ENCODE measurements at regions not wholly inside any gene's neighbourhood (a gene's known extent, or its start where the extent isn't known, plus 50 kb on each side); places are given as distances from the start of the nearest gene placed in this dataset.

GRCh38 chr14:65937960-65938316 is 525.4 kb downstream of the FUT8 start:
- TF ChIP-seq CTCF (IDR thresholded peaks at IDR 0.05; ENCODE audit: control insufficient read depth, insufficient read depth, low read depth, low read length, missing control alignments): no peak
- DNase-seq (ENCODE audit: low read depth): no peak
- no peak overlapping the region for H3K4me3 ChIP-seq (ENCODE audit: control insufficient read depth, low read depth, low read length)

- no peak overlapping the region for H3K4me3 ChIP-seq (ENCODE audit: control insufficient read depth, low read depth, low read length)
- TF ChIP-seq CTCF (IDR thresholded peaks at IDR 0.05; ENCODE audit: control insufficient read depth, insufficient read depth, low read depth, low read length, missing control alignments): no peak
- DNase-seq (ENCODE audit: low read depth): no peak
Measured at GRCh38 chr14:65938738-65939137, 526.2 kb downstream of the FUT8 start.

GRCh38 chr14:65939184-65939583 is 526.7 kb downstream of the FUT8 start:
- DNase-seq (ENCODE audit: low read depth): no peak
- no peak overlapping the region for H3K4me3 ChIP-seq (ENCODE audit: control insufficient read depth, low read depth, low read length)
- TF ChIP-seq CTCF (IDR thresholded peaks at IDR 0.05; ENCODE audit: control insufficient read depth, insufficient read depth, low read depth, low read length, missing control alignments): no peak

- TF ChIP-seq CTCF (IDR thresholded peaks at IDR 0.05; ENCODE audit: control insufficient read depth, insufficient read depth, low read depth, low read length, missing control alignments): no peak
- H3K4me3 ChIP-seq (ENCODE audit: control insufficient read depth, low read depth, low read length): no peak overlapping the region
- no peak for DNase-seq (ENCODE audit: low read depth)
Measured at GRCh38 chr14:65940056-65940735, 527.7 kb downstream of the FUT8 start.

GRCh38 chr14:65941091-65941490 is 528.6 kb downstream of the FUT8 start:
- no peak for DNase-seq (ENCODE audit: low read depth)
- TF ChIP-seq CTCF (IDR thresholded peaks at IDR 0.05; ENCODE audit: control insufficient read depth, insufficient read depth, low read depth, low read length, missing control alignments): no peak
- H3K4me3 ChIP-seq (ENCODE audit: control insufficient read depth, low read depth, low read length): no peak overlapping the region

GRCh38 chr14:65943150-65943549 is 530.6 kb downstream of the FUT8 start:
- TF ChIP-seq CTCF (IDR thresholded peaks at IDR 0.05; ENCODE audit: control insufficient read depth, insufficient read depth, low read depth, low read length, missing control alignments): no peak
- DNase-seq (ENCODE audit: low read depth): no peak

More at GRCh38 chr14:65943150-65943549, 530.6 kb downstream of the FUT8 start:
- no peak overlapping the region for H3K4me3 ChIP-seq (ENCODE audit: control insufficient read depth, low read depth, low read length)

All from AG09309 (cell line).